Osteoblast (primary cell): ENCODE measurements at regions not wholly inside any gene's neighbourhood (a gene's known extent, or its start where the extent isn't known, plus 50 kb on each side); places are given as distances from the start of the nearest gene placed in this dataset.

Experiments
- DNase-seq: peaks from one replicate; pipeline ENCODE4 v3.0.0; 2011; ENCODE audit warnings: low spot score, mixed read lengths; ENCODE audit not compliant: insufficient read length; ENCODE audit errors: missing footprints
- H2AFZ ChIP-seq: 2 replicates; pipeline ENCODE4 v1.6.0; 2011; ENCODE audit warnings: mild to moderate bottlenecking, low read length
- H3K27ac ChIP-seq: 2 replicates; pipeline ENCODE4 v1.5.1; 2011; ENCODE audit warnings: mild to moderate bottlenecking, low read depth, low read length, moderate library complexity
- H3K27me3 ChIP-seq: 2 replicates; pipeline ENCODE4 v1.6.0; 2012; ENCODE audit warnings: mild to moderate bottlenecking, control low read depth, inconsistent platforms, low read length, moderate library complexity; ENCODE audit not compliant: insufficient read depth
- H3K36me3 ChIP-seq: 2 replicates; pipeline ENCODE4 v1.5.1; 2011; ENCODE audit warnings: mild to moderate bottlenecking, low read length, control low read depth, moderate library complexity; ENCODE audit not compliant: insufficient read depth
- H3K4me1 ChIP-seq: 2 replicates; pipeline ENCODE4 v1.5.1; 2011; ENCODE audit warnings: mild to moderate bottlenecking, low read length, control low read depth, moderate library complexity; ENCODE audit not compliant: insufficient read depth
- H3K4me2 ChIP-seq: 2 replicates; pipeline ENCODE4 v1.6.0; 2011; ENCODE audit warnings: mild to moderate bottlenecking, low read length; ENCODE audit not compliant: insufficient read depth
- H3K4me3 ChIP-seq: fragments of 200-600 bp; sonication (generic); 3 replicates; pipeline ENCODE4 v1.5.1; 2012; ENCODE audit warnings: mild to moderate bottlenecking, low read length, inconsistent platforms; ENCODE audit not compliant: insufficient read depth
- H3K79me2 ChIP-seq: 2 replicates; pipeline ENCODE4 v1.6.0; 2012; ENCODE audit warnings: mild to moderate bottlenecking, low read length, control low read depth, inconsistent platforms; ENCODE audit not compliant: insufficient read depth
- H3K9me3 ChIP-seq: 2 replicates; pipeline ENCODE4 v1.5.1; 2011; ENCODE audit warnings: low read depth, low read length, control low read depth
- H4K20me1 ChIP-seq: 2 replicates; pipeline ENCODE4 v1.6.0; 2012; ENCODE audit warnings: mild to moderate bottlenecking, low read length, control low read depth; ENCODE audit not compliant: insufficient read depth
- TF ChIP-seq, protein P1 (sequence below): IDR thresholded peaks from 2 replicates; pipeline ENCODE4 v1.5.1; 2011; ENCODE audit warnings: mild to moderate bottlenecking, low read depth, low read length, moderate library complexity; ENCODE audit errors: extremely low read depth

DNA sequence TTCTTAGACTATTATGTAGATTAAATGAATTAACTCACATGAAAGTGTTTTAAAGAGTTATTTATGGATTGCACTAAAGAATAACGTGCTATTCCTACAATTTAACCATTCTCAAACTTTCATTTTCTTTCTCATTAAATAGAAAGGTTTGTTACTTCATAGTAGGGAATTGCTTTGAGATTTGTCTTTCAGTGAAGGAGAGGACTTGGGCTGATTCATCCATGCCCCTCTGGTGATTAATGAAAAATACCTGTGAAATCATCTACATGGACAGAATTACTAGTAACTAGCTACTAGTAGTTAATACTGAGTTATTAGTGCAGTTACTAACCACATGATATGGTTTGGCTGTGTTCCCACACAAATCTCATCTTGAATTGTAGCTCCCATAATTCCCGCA, 275.8 kb upstream of the CDH20 start:
- Histone ChIP-seq H3K36me3 (no peaks in the 10 kb centered on the region), H4K20me1 (no peaks in the 10 kb centered on the region), H3K27ac (no peak overlapping the region), H3K4me3 (no peak overlapping the region), H3K27me3 (no peaks in the 10 kb centered on the region), H3K4me2 (no peak overlapping the region), H2AFZ (no peak overlapping the region), H3K4me1 (no peaks in the 10 kb centered on the region), H3K79me2 (no peaks in the 10 kb centered on the region), H3K9me3 (no peaks in the 10 kb centered on the region)
- DNase-seq = no peak
- TF ChIP-seq, protein P1, sequence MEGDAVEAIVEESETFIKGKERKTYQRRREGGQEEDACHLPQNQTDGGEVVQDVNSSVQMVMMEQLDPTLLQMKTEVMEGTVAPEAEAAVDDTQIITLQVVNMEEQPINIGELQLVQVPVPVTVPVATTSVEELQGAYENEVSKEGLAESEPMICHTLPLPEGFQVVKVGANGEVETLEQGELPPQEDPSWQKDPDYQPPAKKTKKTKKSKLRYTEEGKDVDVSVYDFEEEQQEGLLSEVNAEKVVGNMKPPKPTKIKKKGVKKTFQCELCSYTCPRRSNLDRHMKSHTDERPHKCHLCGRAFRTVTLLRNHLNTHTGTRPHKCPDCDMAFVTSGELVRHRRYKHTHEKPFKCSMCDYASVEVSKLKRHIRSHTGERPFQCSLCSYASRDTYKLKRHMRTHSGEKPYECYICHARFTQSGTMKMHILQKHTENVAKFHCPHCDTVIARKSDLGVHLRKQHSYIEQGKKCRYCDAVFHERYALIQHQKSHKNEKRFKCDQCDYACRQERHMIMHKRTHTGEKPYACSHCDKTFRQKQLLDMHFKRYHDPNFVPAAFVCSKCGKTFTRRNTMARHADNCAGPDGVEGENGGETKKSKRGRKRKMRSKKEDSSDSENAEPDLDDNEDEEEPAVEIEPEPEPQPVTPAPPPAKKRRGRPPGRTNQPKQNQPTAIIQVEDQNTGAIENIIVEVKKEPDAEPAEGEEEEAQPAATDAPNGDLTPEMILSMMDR = no peak

DNA sequence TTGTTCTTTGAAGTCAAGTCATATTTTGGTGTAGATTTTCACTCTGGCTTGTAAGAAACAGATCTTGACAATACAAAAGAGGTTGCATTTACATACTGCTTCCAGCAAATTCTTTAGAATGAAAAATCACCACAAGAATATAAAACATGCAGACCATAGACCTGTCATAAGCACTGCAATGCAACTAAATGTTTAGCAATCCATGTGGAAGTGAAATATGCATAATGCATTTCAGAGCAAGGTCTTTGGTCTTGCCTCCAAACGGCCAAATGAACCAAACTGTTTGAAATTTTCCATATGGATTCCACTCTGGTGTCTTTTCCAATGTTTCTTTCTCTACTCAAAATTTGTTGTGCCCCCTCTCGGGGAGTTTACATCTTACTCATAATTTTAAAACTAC, 271.0 kb upstream of the CDH20 start:
- Histone ChIP-seq H2AFZ (no peak overlapping the region), H3K36me3 (no peaks in the 10 kb centered on the region), H3K9me3 (no peaks in the 10 kb centered on the region), H3K27me3 (no peaks in the 10 kb centered on the region), H3K4me1 (no peaks in the 10 kb centered on the region), H4K20me1 (no peaks in the 10 kb centered on the region), H3K79me2 (no peaks in the 10 kb centered on the region), H3K4me2 (no peak overlapping the region), H3K4me3 (no peak overlapping the region), H3K27ac (no peak overlapping the region)
- TF ChIP-seq, protein P1 = no peak
- no peak for DNase-seq

DNA sequence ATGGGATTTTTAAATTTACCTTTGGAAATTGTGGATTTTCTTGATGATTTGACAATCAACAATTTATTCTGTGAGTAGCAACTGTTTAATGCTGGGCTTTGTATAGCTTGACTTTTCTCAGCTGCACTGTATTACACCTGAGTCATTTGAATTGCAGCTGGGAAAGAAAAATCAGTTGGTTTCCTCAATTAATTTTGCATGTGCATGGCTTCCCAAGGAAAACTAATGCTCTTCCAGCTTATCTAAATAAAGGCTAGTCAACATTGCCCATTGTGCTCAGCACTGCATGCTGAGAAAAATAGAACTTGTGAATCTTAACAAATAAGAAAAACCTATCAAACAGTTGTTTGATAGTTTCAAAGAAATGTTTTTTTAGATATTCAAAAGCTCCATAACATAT, 268.3 kb upstream of the CDH20 start:
- Histone ChIP-seq H4K20me1 (no peaks in the 10 kb centered on the region), H3K79me2 (no peaks in the 10 kb centered on the region), H3K36me3 (no peaks in the 10 kb centered on the region), H3K27ac (no peak overlapping the region), H3K4me3 (no peak overlapping the region), H3K4me1 (no peaks in the 10 kb centered on the region), H3K4me2 (no peak overlapping the region), H2AFZ (no peak overlapping the region), H3K27me3 (no peaks in the 10 kb centered on the region), H3K9me3 (no peaks in the 10 kb centered on the region)
- TF ChIP-seq, protein P1 = no peak
- DNase-seq = no peak

DNA sequence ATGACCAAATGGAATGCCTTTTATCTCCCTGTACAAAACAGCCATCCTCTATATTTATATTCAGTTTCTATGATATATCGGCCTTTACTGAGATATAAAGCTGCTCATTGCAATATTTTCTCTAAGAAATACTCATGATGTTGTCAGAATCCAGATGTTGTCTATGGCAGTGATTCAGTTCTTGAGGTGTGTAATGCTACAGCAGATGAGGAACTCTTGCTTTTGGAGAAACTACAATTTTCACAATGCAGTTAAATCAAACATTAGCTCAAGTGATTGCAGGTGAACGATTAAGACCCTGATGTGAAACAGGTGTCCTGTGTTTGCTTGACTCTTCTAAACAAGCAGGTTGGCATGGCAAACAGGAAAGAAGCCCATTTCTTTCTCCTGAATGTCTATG, 256.2 kb upstream of the CDH20 start:
- Histone ChIP-seq H3K4me3 (no peak overlapping the region), H4K20me1 (no peaks in the 10 kb centered on the region), H3K36me3 (no peaks in the 10 kb centered on the region), H3K4me1 (no peaks in the 10 kb centered on the region), H3K79me2 (no peaks in the 10 kb centered on the region), H3K4me2 (no peak overlapping the region), H2AFZ (no peak overlapping the region), H3K9me3 (no peaks in the 10 kb centered on the region), H3K27ac (no peak overlapping the region), H3K27me3 (no peaks in the 10 kb centered on the region)
- DNase-seq = no peak
- TF ChIP-seq, protein P1 = no peak
